ENCODE measurements at regions not wholly inside any gene's neighbourhood (a gene's known extent, or its start where the extent isn't known, plus 50 kb on each side); places are given as distances from the start of the nearest gene placed in this dataset.

- no peaks in the 10 kb centered on the region for H3K36me3 ChIP-seq (ENCODE audit: low read depth)
- no peaks in the 10 kb centered on the region for H3K4me1 ChIP-seq (ENCODE audit: low read depth)
- TF ChIP-seq CTCF (IDR thresholded peaks at IDR 0.05) = no peak
- H3K4me3 ChIP-seq = no peak overlapping the region
- ATAC-seq (no peak), DNase-seq (no peak)
- intact Hi-C loops (cut with DNase I, micrococcal nuclease) = no loop called here
- no peaks in the 10 kb centered on the region for H3K9me3 ChIP-seq
These were observed 567.8 kb upstream of the SLC10A2 start for GRCh38 chr13:103634066-103634465.

- Histone ChIP-seq H3K4me3 (no peak overlapping the region), H3K4me1 (ENCODE audit: low read depth) (no peaks in the 10 kb centered on the region), H3K9me3 (no peaks in the 10 kb centered on the region), H3K36me3 (ENCODE audit: low read depth) (no peaks in the 10 kb centered on the region)
- intact Hi-C loops (cut with DNase I, micrococcal nuclease) = no loop called here
- ATAC-seq = no peak
- TF ChIP-seq CTCF (IDR thresholded peaks at IDR 0.05) = no peak
- DNase-seq = no peak
These were observed 559.0 kb upstream of the SLC10A2 start for GRCh38 chr13:103625194-103625593.

GRCh38 chr13:103618151-103618550 lies 551.9 kb upstream of the SLC10A2 start:
- Histone ChIP-seq H3K4me3 (no peak overlapping the region), H3K36me3 (ENCODE audit: low read depth) (no peaks in the 10 kb centered on the region), H3K4me1 (ENCODE audit: low read depth) (no peaks in the 10 kb centered on the region), H3K9me3 (no peaks in the 10 kb centered on the region)
- no peak for ATAC-seq
- no peak for TF ChIP-seq CTCF (IDR thresholded peaks at IDR 0.05)
- intact Hi-C loops (cut with DNase I, micrococcal nuclease) = no loop called here
- DNase-seq = no peak

GRCh38 chr13:103615771-103616170 lies 549.6 kb upstream of the SLC10A2 start:
- no peak for TF ChIP-seq CTCF (IDR thresholded peaks at IDR 0.05)
- Histone ChIP-seq H3K4me3 (no peak overlapping the region), H3K36me3 (ENCODE audit: low read depth) (no peaks in the 10 kb centered on the region), H3K4me1 (ENCODE audit: low read depth) (no peaks in the 10 kb centered on the region), H3K9me3 (no peaks in the 10 kb centered on the region)
- ATAC-seq (no peak), DNase-seq (no peak)
- intact Hi-C loops (cut with DNase I, micrococcal nuclease) = no loop called here

- no peaks in the 10 kb centered on the region for H3K4me1 ChIP-seq (ENCODE audit: low read depth)
- H3K9me3 ChIP-seq = no peaks in the 10 kb centered on the region
- no peak for TF ChIP-seq CTCF (IDR thresholded peaks at IDR 0.05)
- ATAC-seq (no peak), DNase-seq (no peak)
- intact Hi-C loops (cut with DNase I, micrococcal nuclease) = no loop called here
- no peak overlapping the region for H3K4me3 ChIP-seq
- H3K36me3 ChIP-seq (ENCODE audit: low read depth) = no peaks in the 10 kb centered on the region
These were observed 548.5 kb upstream of the SLC10A2 start for GRCh38 chr13:103614761-103615160.

- intact Hi-C loops (cut with DNase I, micrococcal nuclease) = no loop called here
- Histone ChIP-seq H3K4me3 (no peak overlapping the region), H3K36me3 (ENCODE audit: low read depth) (no peaks in the 10 kb centered on the region), H3K4me1 (ENCODE audit: low read depth) (no peaks in the 10 kb centered on the region), H3K9me3 (no peaks in the 10 kb centered on the region)
- no peak for TF ChIP-seq CTCF (IDR thresholded peaks at IDR 0.05)
- DNase-seq (no peak), ATAC-seq (no peak)
These were observed 541.8 kb upstream of the SLC10A2 start for GRCh38 chr13:103607995-103608394.
